D721Med (cell line): ENCODE measurements at regions not wholly inside any gene's neighbourhood (a gene's known extent, or its start where the extent isn't known, plus 50 kb on each side); places are given as distances from the start of the nearest gene placed in this dataset.
A peak's percentile ranks its signal among the peaks of the same experiment; 100 is the strongest.
"Not testable (repeated sequence)": the region's sequence is repeated elsewhere in the genome, so short reads cannot be mapped to it uniquely, and the experiment has no call there.

Experiments used
- DNase-seq: peaks from one replicate; pipeline ENCODE4 v3.0.0; 2011; ENCODE audit warnings: low spot score; ENCODE audit not compliant: insufficient read length
- FAIRE-seq: peaks from 2 replicates; lab custom pipeline; 2011; peaks lifted over from hg19 to GRCh38; lab: Jason Lieb, UNC
- TF ChIP-seq, protein P1 (sequence below): IDR thresholded peaks from 2 replicates; pipeline ENCODE4 v1.5.1; 2012; ENCODE audit warnings: mild to moderate bottlenecking, control low read depth; ENCODE audit not compliant: insufficient read depth; ENCODE audit errors: missing control alignments

DNA sequence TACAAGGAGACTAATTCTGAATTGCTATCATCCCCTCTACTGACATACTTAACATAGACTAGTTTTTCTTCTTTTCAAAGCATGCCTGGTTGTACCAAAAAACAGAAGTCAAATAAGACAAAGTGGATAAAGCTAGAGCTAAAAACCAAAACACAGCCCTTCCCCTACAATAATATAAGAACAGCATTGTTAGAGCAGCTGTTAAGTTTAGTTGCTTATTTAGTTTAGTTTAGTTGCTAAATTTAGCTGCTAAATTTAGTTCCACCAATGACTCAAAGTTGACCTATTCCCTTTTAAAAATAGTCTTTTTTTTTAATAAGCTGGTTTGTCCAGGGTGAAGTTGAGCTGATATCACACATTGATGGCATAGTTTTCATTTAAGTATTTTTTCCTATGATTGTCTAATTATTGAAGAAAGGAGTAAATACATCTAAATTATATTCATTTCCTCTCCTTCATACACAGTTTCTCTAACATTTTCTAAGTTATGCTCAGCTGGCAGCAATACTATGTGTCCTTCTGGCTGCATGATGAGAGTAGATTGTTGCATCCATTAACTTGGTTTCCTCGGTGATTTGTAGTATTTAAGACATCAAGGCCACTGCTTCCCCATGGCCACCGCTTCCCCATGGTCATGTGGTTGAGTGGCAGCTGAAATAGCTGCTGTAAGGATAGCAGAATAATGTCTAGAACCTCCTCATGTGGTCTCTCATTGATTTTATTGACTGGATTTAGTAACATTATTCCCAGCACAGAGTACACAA is 718.6 kb upstream of the NECTIN3 start:
- no peak for DNase-seq
- TF ChIP-seq, protein P1, sequence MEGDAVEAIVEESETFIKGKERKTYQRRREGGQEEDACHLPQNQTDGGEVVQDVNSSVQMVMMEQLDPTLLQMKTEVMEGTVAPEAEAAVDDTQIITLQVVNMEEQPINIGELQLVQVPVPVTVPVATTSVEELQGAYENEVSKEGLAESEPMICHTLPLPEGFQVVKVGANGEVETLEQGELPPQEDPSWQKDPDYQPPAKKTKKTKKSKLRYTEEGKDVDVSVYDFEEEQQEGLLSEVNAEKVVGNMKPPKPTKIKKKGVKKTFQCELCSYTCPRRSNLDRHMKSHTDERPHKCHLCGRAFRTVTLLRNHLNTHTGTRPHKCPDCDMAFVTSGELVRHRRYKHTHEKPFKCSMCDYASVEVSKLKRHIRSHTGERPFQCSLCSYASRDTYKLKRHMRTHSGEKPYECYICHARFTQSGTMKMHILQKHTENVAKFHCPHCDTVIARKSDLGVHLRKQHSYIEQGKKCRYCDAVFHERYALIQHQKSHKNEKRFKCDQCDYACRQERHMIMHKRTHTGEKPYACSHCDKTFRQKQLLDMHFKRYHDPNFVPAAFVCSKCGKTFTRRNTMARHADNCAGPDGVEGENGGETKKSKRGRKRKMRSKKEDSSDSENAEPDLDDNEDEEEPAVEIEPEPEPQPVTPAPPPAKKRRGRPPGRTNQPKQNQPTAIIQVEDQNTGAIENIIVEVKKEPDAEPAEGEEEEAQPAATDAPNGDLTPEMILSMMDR = no peak
- FAIRE-seq = no peak

DNA sequence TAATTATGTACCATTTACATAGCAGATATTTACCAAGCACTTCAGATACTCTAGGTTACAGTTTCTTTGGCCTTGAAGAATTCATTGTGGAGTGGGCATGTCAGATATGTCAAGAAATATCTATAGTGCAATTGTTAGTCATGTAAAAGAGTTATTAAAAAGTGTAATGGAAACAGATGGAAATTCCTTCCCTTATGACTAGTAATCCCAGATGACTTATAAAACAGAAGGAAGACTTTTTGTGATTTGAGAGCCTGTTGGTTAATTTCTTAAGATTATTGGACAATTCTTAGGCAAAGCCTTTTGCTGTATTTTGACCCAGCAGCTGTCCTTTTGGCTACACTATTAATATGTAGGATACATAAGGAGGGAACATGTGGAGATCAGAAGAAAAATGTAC is 708.9 kb upstream of the NECTIN3 start:
- DNase-seq (no peak), FAIRE-seq (no peak)
- TF ChIP-seq, protein P1 = no peak

DNA sequence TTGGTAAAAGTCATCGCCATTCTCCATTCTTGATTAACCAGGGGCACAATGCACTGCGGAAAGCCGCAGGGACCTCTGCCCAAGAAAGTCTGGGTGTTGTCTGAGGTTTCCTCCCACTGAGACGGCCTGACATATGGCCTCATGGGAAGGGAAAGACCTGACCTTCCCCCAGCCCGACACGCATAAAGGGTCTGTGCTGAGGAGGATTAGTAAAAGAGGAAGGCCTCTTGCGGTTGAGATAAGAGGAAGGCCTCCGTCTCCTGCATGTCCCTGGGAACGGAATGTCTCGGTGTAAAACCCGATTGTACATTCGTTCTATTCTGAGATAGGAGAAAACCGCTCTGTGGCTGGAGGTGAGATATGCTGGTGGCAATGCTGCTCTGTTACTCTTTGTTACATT is 704.3 kb upstream of the NECTIN3 start:
- FAIRE-seq = not testable (repeated sequence)

DNA sequence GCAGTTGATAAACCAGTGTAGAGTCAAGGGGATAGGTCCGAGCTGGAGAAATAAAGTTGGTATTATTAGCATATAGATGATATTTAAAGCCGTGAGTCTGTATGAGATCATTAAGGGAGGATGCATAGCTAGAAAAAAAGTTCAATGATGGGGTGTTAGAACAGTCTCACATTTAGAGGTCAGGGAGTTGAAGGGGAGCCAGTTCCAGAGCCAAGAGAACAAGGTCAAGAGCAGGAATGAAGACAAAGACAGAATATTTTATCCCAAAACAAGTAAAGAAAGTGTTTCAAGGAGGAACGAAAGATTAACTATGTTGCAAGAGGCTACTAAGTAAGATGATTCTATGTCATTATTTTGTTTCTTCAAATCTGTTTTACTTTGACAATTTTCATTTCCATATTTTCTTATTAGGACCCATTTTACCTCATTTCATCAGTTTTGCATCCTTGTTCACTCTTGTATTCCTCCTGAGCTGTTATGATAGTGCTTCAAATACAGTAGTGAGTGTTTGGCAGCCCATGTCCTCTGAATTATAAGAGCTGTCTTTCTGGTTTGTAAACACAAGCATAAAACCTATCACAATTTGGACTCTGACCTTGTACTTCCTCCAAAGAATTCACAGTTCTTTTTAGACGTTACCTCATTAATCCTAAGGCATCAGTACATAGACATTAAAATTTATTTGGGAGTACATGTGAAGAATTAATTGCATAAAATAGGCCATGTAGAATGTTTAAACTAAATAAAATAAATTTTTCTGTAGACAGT is 695.7 kb upstream of the NECTIN3 start:
- FAIRE-seq (peak; percentile 16), DNase-seq (no peak)
- TF ChIP-seq, protein P1 = no peak

More for the DNA sequence above, 704.3 kb upstream of the NECTIN3 start:
- not testable (repeated sequence) for DNase-seq

DNA sequence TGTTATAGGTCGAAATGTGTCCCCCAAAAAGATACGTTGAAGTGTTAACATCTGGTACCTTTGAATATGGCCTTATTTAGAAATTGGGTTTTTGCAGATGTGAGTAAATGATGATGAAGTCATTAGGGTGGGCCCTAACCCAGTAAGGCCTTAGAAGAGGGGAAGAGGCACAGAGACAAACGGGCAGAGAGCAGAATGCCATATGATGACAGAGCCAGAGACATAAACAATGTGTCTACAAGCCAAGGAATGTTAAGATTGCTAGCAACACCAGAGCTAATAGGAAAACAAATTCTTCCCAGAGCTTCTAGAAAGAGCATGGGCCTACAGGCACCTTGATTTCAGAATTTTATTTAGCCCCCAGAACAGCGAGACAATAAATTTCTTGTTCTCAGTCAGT is 693.1 kb upstream of the NECTIN3 start:
- DNase-seq (no peak), FAIRE-seq (peak; percentile 21)
- TF ChIP-seq, protein P1 = no peak

DNA sequence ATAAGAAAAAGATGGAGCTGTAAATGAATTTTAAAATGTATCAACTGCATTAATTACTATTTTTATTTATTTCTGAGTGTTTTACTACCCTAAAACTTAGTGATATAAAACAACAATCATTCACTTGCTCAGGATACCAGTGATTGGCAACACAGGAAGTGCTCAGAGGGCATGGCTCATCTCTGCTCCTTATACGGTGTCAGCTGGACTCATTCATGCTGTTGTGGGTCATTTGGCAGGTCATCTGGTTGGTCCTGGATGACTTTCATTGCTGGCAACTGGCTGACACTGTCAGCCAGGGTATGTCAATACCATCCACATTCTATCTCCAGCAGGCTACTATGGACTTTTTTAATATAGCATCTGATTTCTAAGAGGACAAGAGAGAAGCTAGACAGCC is 689.6 kb upstream of the NECTIN3 start:
- TF ChIP-seq, protein P1 = no peak
- no peak for DNase-seq
- no peak for FAIRE-seq

DNA sequence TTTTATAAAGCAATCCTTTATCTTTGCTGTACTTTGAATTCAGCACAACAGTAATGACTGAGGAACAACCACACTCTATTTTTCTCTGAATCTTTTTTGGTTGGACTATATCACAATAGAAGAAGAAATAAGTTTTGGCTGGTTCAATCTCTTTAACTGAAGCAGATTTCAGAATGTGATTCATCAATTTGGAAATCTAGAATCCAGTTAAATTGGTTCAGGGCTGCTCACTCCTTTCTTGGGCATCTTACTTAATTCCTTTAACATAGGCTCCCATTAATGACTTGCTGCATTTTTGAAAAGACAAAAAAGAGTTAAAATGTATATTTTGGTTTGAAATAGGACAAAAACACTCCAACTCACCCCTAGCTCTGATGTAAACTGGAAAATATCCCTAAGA is 688.3 kb upstream of the NECTIN3 start:
- FAIRE-seq = no peak
- DNase-seq = no peak
- TF ChIP-seq, protein P1 = no peak
